RWPE2 (cell line): ENCODE measurements at regions not wholly inside any gene's neighbourhood (a gene's known extent, or its start where the extent isn't known, plus 50 kb on each side); places are given as distances from the start of the nearest gene placed in this dataset.

ENCODE experiments used
- ATAC-seq: fragments of 200-7000 bp; cut with Tn5 transposase; 3 replicates; pipeline ENCODE4 v1.9.1; 2021; ENCODE audit warnings: low read depth
- DNase-seq: peaks from one replicate; pipeline ENCODE4 v3.0.0-alpha.2; 2020; ENCODE audit warnings: low spot score
- H3K27ac ChIP-seq: fragments of 450-650 bp; 2 replicates; pipeline ENCODE4 v1.5.1; 2017; ENCODE audit warnings: mild to moderate bottlenecking; ENCODE audit not compliant: poor library complexity, severe bottlenecking
- H3K27me3 ChIP-seq: fragments of 250-450 bp; sonication (Bioruptor Pico); 2 replicates; pipeline ENCODE4 v1.5.1; 2021; ENCODE audit warnings: mild to moderate bottlenecking, moderate library complexity; ENCODE audit not compliant: insufficient read depth, poor library complexity, severe bottlenecking
- H3K36me3 ChIP-seq: fragments of 250-450 bp; sonication (Bioruptor Pico); 2 replicates; pipeline ENCODE4 v1.5.1; 2020; ENCODE audit warnings: low read depth, mild to moderate bottlenecking, moderate library complexity
- H3K4me1 ChIP-seq: fragments of 250-450 bp; sonication (Bioruptor Pico); 2 replicates; pipeline ENCODE4 v1.5.1; 2021; ENCODE audit warnings: mild to moderate bottlenecking, moderate library complexity; ENCODE audit not compliant: insufficient read depth, poor library complexity, severe bottlenecking
- H3K4me3 ChIP-seq: fragments of 250-450 bp; sonication (Bioruptor Pico); 2 replicates; pipeline ENCODE4 v1.5.1; 2021; ENCODE audit warnings: mild to moderate bottlenecking, moderate library complexity; ENCODE audit not compliant: severe bottlenecking
- H3K9me3 ChIP-seq: fragments of 250-450 bp; sonication (Bioruptor Pico); 2 replicates; pipeline ENCODE4 v1.5.1; 2021; ENCODE audit warnings: mild to moderate bottlenecking, moderate library complexity; ENCODE audit not compliant: severe bottlenecking
- TF ChIP-seq, protein P1 (sequence below): fragments of 450-650 bp; IDR thresholded peaks from one replicate; pipeline ENCODE4 v1.5.1; 2017; ENCODE audit warnings: mild to moderate bottlenecking, moderate library complexity; ENCODE audit not compliant: poor library complexity, severe bottlenecking

DNA sequence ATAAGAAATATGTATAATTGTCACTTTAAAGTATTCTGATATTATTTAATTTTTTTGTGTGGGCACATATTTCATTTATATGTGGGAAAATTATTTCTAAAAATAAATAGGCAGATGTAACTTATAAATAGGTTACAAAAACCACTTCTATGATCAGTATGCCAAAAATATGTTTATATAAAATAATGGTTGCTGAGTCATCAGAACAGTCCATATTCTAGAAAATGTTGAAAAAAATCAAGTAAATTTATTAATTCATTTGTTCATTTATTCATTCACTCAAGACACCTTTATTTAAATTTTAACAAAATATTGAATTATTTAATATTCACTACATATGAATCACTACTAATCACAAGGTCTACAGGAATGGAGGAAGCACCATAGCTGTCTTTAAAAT is 1387.3 kb upstream of the C9orf72 start:
- no peaks in the 10 kb centered on the region for H3K4me1 ChIP-seq
- no peaks in the 10 kb centered on the region for H3K27me3 ChIP-seq
- ATAC-seq: no peak
- H3K4me3 ChIP-seq: no peak overlapping the region
- no peaks in the 10 kb centered on the region for H3K36me3 ChIP-seq
- TF ChIP-seq, protein P1, sequence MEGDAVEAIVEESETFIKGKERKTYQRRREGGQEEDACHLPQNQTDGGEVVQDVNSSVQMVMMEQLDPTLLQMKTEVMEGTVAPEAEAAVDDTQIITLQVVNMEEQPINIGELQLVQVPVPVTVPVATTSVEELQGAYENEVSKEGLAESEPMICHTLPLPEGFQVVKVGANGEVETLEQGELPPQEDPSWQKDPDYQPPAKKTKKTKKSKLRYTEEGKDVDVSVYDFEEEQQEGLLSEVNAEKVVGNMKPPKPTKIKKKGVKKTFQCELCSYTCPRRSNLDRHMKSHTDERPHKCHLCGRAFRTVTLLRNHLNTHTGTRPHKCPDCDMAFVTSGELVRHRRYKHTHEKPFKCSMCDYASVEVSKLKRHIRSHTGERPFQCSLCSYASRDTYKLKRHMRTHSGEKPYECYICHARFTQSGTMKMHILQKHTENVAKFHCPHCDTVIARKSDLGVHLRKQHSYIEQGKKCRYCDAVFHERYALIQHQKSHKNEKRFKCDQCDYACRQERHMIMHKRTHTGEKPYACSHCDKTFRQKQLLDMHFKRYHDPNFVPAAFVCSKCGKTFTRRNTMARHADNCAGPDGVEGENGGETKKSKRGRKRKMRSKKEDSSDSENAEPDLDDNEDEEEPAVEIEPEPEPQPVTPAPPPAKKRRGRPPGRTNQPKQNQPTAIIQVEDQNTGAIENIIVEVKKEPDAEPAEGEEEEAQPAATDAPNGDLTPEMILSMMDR: no peak
- no peaks in the 10 kb centered on the region for H3K9me3 ChIP-seq
- H3K27ac ChIP-seq: no peak overlapping the region
- DNase-seq: no peak

DNA sequence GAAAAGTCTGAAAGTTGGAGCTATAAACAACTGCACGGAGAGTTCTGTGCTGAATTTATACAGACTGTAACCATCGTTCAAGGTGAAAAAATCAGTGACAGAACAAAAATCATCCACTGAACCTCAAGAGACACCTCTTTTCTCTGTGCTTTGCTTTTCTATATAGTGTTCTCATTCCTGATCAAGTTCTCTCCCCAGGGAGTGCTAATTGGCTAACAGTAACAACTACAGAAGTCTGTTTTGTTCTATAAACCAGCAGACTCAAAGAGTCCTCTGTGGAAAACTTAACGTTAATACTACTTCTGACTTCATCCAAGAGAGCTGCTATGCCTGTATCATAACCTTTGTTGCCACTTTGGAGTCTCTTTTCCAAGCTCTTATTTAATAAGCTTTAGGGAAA is 1388.3 kb upstream of the C9orf72 start:
- TF ChIP-seq, protein P1: no peak
- Histone ChIP-seq H3K9me3 (no peaks in the 10 kb centered on the region), H3K4me1 (no peaks in the 10 kb centered on the region), H3K27me3 (no peaks in the 10 kb centered on the region), H3K4me3 (no peak overlapping the region), H3K27ac (no peak overlapping the region), H3K36me3 (no peaks in the 10 kb centered on the region)
- DNase-seq (no peak), ATAC-seq (no peak)

DNA sequence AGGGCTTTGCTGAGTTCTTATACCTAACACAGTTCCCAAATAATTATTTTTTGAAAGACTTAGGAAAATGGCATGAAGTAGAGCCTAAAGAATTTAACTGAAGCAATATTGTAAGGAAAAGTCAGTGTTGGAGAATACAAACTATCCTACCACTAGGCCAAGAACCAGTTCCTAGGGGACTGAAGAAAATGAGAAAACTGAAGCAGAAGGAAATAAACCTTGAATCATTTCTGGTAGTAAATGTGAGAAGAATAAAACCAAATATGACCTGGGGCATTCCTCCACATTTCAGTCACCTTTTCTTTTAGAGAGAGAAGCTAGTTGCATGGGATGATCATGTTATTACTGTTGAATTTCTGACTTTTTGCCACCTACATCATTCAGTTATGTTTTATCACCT is 1393.9 kb upstream of the C9orf72 start:
- Histone ChIP-seq H3K36me3 (no peaks in the 10 kb centered on the region), H3K4me3 (no peak overlapping the region), H3K9me3 (no peaks in the 10 kb centered on the region), H3K27ac (no peak overlapping the region), H3K27me3 (no peaks in the 10 kb centered on the region), H3K4me1 (no peaks in the 10 kb centered on the region)
- TF ChIP-seq, protein P1: no peak
- ATAC-seq (no peak), DNase-seq (no peak)

DNA sequence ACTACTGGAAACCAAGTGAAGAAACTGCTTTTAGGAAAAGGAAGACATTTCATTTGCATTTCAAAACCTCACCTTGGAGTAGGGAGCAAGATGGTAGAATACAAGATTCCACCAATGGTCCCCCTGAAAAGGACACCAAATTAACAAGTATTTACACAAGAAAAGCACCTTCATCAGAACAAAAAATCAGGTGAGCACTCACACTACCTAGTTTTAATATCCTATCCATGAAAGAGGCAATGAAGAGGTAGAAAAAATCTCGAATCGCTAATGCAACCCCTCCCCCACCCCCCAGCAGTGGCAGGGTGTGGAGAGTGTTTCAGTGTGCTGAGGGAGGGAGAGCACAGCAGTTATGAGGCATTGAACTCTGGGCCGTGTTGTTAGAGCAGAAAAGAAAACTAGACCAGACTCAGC is 1397.0 kb upstream of the C9orf72 start:
- no peak overlapping the region for H3K27ac ChIP-seq
- no peak for ATAC-seq

DNA sequence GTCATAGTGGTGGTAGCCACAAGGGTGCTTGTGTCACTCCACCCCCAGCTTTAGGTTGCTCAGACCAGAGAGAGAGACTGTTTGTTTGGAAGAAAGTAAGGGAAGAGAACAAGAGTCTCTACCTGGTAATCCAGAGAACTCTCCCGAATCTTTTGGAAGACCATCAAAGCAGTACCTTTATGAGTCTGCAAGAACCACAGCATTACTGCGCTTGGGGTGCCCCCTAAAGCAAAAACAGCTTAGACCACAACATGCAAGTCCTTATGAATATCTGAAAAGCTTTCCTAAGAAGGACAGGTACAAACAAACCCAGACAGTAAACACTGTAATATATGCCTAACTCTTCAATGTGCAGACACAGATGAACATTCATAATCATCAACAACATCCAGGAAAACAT is 1398.6 kb upstream of the C9orf72 start:
- no peaks in the 10 kb centered on the region for H3K4me1 ChIP-seq
- no peaks in the 10 kb centered on the region for H3K36me3 ChIP-seq
- TF ChIP-seq, protein P1: no peak
- no peaks in the 10 kb centered on the region for H3K27me3 ChIP-seq
- no peak for ATAC-seq
- DNase-seq: no peak
- H3K4me3 ChIP-seq: no peak overlapping the region
- no peaks in the 10 kb centered on the region for H3K9me3 ChIP-seq
- H3K27ac ChIP-seq: no peak overlapping the region

More for the DNA sequence above, 1397.0 kb upstream of the C9orf72 start:
- no peaks in the 10 kb centered on the region for H3K36me3 ChIP-seq
- H3K9me3 ChIP-seq: no peaks in the 10 kb centered on the region
- TF ChIP-seq, protein P1: no peak
- H3K4me1 ChIP-seq: no peaks in the 10 kb centered on the region
- no peak overlapping the region for H3K4me3 ChIP-seq
- H3K27me3 ChIP-seq: no peaks in the 10 kb centered on the region
- no peak for DNase-seq
